HCT116 (cell line): ENCODE measurements at regions not wholly inside any gene's neighbourhood (a gene's known extent, or its start where the extent isn't known, plus 50 kb on each side); places are given as distances from the start of the nearest gene placed in this dataset.
"Not testable (repeated sequence)": the region's sequence is repeated elsewhere in the genome, so short reads cannot be mapped to it uniquely, and the experiment has no call there.

Source experiments
- ATAC-seq: fragments of 200-7000 bp; cut with Tn5 transposase; 2 replicates; pipeline ENCODE4 v1.9.1; 2020; ENCODE audit warnings: mild to moderate bottlenecking, moderate library complexity
- BruUV-seq: library from RNA; stranded (reverse); fragments of 400-500 nt; replicated peaks from 2 replicates; lab custom pipeline; 2021; lab: Mats Ljungman, UMichigan
- CTCF ChIA-PET: fragments of 300-600 bp; sonication (Branson Sonifier 250); formaldehyde crosslinking; loops from one replicate; lab custom pipeline; 2021; ENCODE audit warnings: antibody characterized with exemption; lab: Charles Lee
- POLR2A ChIA-PET: fragments of 300-600, 350-600 bp; sonication (Branson Sonifier 250); formaldehyde crosslinking; loops from one replicate; lab custom pipeline; 2021; ENCODE audit warnings: antibody characterized with exemption; lab: Charles Lee
- RAD21 ChIA-PET, 2 experiments: fragments of 300-600 bp; sonication (Branson Sonifier 250); formaldehyde crosslinking; loops; one replicate each; lab custom pipeline; 2023; ENCODE audit warnings: low total read pairs in 2 of 2; ENCODE audit not compliant: uncharacterized antibody in 2 of 2, unreplicated experiment in 2 of 2, low non-redundant PET in 1 of 2; lab: Charles Lee
- DNase-seq: peaks from one replicate; pipeline ENCODE4 v3.0.0-alpha.2; 2010; ENCODE audit warnings: low read depth, low spot score
- H2AFZ ChIP-seq: fragments of 200-600 bp; shearing (Covaris generic), sonication (generic); 2 replicates; pipeline ENCODE4 v1.6.1; 2017; ENCODE audit warnings: low read depth, mixed run types, mixed read lengths, antibody characterized with exemption, low read length; ENCODE audit not compliant: poor library complexity, severe bottlenecking
- H3K27ac ChIP-seq: 2 replicates; pipeline ENCODE4 v1.5.1; 2012; ENCODE audit warnings: low read depth, low read length
- H3K27me3 ChIP-seq: fragments of 200-600 bp; sonication (generic); 2 replicates; pipeline ENCODE4 v1.6.1; 2016; ENCODE audit warnings: mixed run types, low read length, mixed read lengths; ENCODE audit not compliant: insufficient read depth
- H3K36me3 ChIP-seq, 2 experiments: fragments of 200-500 bp in 1 of 2; fragments of 200-600 bp in 1 of 2; sonication (Bioruptor generic) in 1 of 2; sonication (generic) in 1 of 2; 2 replicates each; pipeline versions ENCODE4 v1.5.1 to v1.6.1; 2014 to 2016; ENCODE audit warnings: low read length in 2 of 2, inconsistent platforms in 1 of 2, mixed read lengths in 1 of 2, mixed run types in 1 of 2; ENCODE audit not compliant: insufficient read depth in 2 of 2, control insufficient read depth in 1 of 2
- H3K4me1 ChIP-seq, 2 experiments: fragments of 200-600 bp in 1 of 2; sonication (generic) in 1 of 2; 2 replicates each; pipeline versions ENCODE4 v1.5.1 to v1.6.1; 2012 to 2017; ENCODE audit warnings: low read length in 2 of 2, inconsistent platforms in 1 of 2, mild to moderate bottlenecking in 1 of 2, mixed read lengths in 1 of 2, mixed run types in 1 of 2, moderate library complexity in 1 of 2; ENCODE audit not compliant: insufficient read depth in 2 of 2, control insufficient read depth in 1 of 2
- H3K4me2 ChIP-seq: fragments of 200-600 bp; sonication (generic); 2 replicates; pipeline ENCODE4 v1.6.1; 2017; ENCODE audit warnings: mixed run types, low read length, mixed read lengths
- H3K4me3 ChIP-seq, 2 experiments: fragments of 200-600 bp in 1 of 2; sonication (generic) in 1 of 2; replicated peaks in 1 of 2; 2 replicates each; pipeline ENCODE4 v1.5.1; 2011 to 2016; ENCODE audit warnings: low read length in 2 of 2, control low read depth in 1 of 2, low read depth in 1 of 2, mild to moderate bottlenecking in 1 of 2, mixed read lengths in 1 of 2, mixed run types in 1 of 2
- H3K79me2 ChIP-seq: fragments of 200-600 bp; sonication (generic); 2 replicates; pipeline ENCODE4 v1.6.1; 2017; ENCODE audit warnings: mild to moderate bottlenecking, mixed run types, low read length, moderate library complexity, mixed read lengths; ENCODE audit not compliant: insufficient read depth
- H3K9ac ChIP-seq: fragments of 200-600 bp; sonication (generic); 2 replicates; pipeline ENCODE4 v1.6.1; 2016; ENCODE audit warnings: low read length, mixed read lengths
- H3K9me2 ChIP-seq: fragments of 200-600 bp; sonication (generic), shearing (Covaris generic); 2 replicates; pipeline ENCODE4 v1.6.1; 2017; ENCODE audit warnings: mixed run types, mild to moderate bottlenecking, moderate library complexity; ENCODE audit not compliant: insufficient read depth
- H3K9me3 ChIP-seq, 2 experiments: fragments of 200-500 bp in 1 of 2; fragments of 200-600 bp in 1 of 2; sonication (Bioruptor generic) in 1 of 2; sonication (generic) in 1 of 2; 2 replicates each; pipeline ENCODE4 v1.6.1; 2014 to 2017; ENCODE audit warnings: low read length in 2 of 2, mixed read lengths in 2 of 2, inconsistent platforms in 1 of 2, low read depth in 1 of 2, mild to moderate bottlenecking in 1 of 2, mixed run types in 1 of 2, moderate library complexity in 1 of 2; ENCODE audit not compliant: control insufficient read depth in 1 of 2, insufficient read depth in 1 of 2
- H4K20me1 ChIP-seq: fragments of 200-600 bp; sonication (generic), shearing (Covaris generic); 2 replicates; pipeline ENCODE4 v1.6.1; 2017; ENCODE audit warnings: mixed run types, mild to moderate bottlenecking, moderate library complexity; ENCODE audit not compliant: insufficient read depth
- EGR1 ChIP-seq: IDR thresholded peaks from 2 replicates; pipeline ENCODE4 v1.6.1; 2012; ENCODE audit warnings: low read depth
- EZH2 ChIP-seq: fragments of 200-600 bp; sonication (generic); IDR thresholded peaks from 2 replicates; pipeline ENCODE4 v1.6.1; 2017; ENCODE audit warnings: antibody characterized with exemption, mixed run types
- EZH2phosphoT487 ChIP-seq: fragments of 200-600 bp; IDR thresholded peaks from 2 replicates; pipeline ENCODE4 v1.6.1; 2018; ENCODE audit warnings: antibody characterized with exemption, borderline replicate concordance
- JUND ChIP-seq: IDR thresholded peaks from 2 replicates; pipeline ENCODE4 v1.6.1; 2012
- POLR2AphosphoS5 ChIP-seq: IDR thresholded peaks from 2 replicates; pipeline ENCODE4 v1.6.1; 2011; ENCODE audit warnings: mild to moderate bottlenecking, low read depth, low read length, moderate library complexity
- RAD21 ChIP-seq: IDR thresholded peaks from 2 replicates; pipeline ENCODE4 v1.6.1; 2012; ENCODE audit warnings: low read depth, mild to moderate bottlenecking
- SIN3A ChIP-seq: IDR thresholded peaks from 2 replicates; pipeline ENCODE4 v1.6.1; 2012; ENCODE audit warnings: low read depth
- SP1 ChIP-seq: IDR thresholded peaks from 2 replicates; pipeline ENCODE4 v1.6.1; 2012; ENCODE audit warnings: low read depth
- SRF ChIP-seq: IDR thresholded peaks from 2 replicates; pipeline ENCODE4 v1.6.1; 2012; ENCODE audit warnings: low read depth
- YY1 ChIP-seq: IDR thresholded peaks from 2 replicates; pipeline ENCODE4 v1.6.1; 2011; ENCODE audit warnings: low read length, low read depth, moderate library complexity, mild to moderate bottlenecking; ENCODE audit not compliant: insufficient replicate concordance; ENCODE audit errors: extremely low read depth
- ZFX ChIP-seq: fragments of 450-650 bp; IDR thresholded peaks from 2 replicates; pipeline ENCODE4 v1.6.1; 2017
- ZNF274 ChIP-seq: fragments of 200-500 bp; sonication (Bioruptor generic); IDR thresholded peaks from 2 replicates; pipeline ENCODE4 v1.6.1; 2014; ENCODE audit warnings: mild to moderate bottlenecking, low read depth, low read length, inconsistent platforms
- intact Hi-C: fragments of 100-400 bp; cut with micrococcal nuclease; formaldehyde crosslinking; loops from 2 replicates; pipeline ENCODE4 v1.10.0; 2022
- TF ChIP-seq, protein P1 (sequence below), 3 experiments: fragments of 200-600 bp in 1 of 3; sonication (generic) in 1 of 3; IDR thresholded peaks in 2 of 3; conservative IDR thresholded peaks in 1 of 3; 2 replicates each; pipeline ENCODE4 v1.5.1; 2012 to 2017; ENCODE audit warnings: low read depth in 2 of 3, low read length in 2 of 3, antibody characterized with exemption in 1 of 3, borderline replicate concordance in 1 of 3, control low read depth in 1 of 3, mild to moderate bottlenecking in 1 of 3, mixed read lengths in 1 of 3, mixed run types in 1 of 3, moderate library complexity in 1 of 3; ENCODE audit not compliant: insufficient read depth in 1 of 3
- TF ChIP-seq, protein P2 (sequence below): IDR thresholded peaks from 2 replicates; pipeline ENCODE4 v1.6.1; 2012

DNA sequence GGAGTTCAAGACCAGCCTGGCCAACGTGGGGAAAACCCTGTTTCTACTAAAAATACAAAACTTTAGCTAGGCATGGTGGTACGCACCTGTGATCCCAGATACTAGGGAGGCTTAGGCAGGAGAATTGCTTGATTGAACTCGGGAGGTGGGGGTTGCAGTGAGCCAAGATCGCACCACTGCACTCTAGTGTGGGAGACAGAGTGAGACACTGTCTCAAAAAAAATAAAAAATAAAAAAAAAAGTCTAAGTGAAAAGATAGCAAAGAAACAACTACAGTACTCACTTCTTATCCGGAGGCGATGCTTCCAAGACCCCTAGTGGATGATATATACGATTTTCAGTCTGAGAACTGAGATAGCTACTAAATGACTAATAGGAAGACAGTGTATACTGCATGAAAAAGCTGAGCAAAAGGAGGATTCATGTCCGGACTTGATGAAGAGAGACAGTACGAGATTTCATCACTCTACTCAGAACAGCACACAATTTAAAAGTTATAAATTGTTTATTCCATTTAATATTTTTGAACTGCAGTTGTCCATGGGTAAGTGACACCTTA, 138.7 kb upstream of the GOLGA6L6 start:
- H3K4me1 ChIP-seq, DNase-seq, H3K27ac ChIP-seq, H3K4me3 ChIP-seq, CTCF ChIA-PET, ATAC-seq, H3K9ac ChIP-seq, BruUV-seq, H2AFZ ChIP-seq, H3K36me3 ChIP-seq, POLR2A ChIA-PET, H4K20me1 ChIP-seq, RAD21 ChIA-PET, H3K4me2 ChIP-seq, intact Hi-C loops, H3K9me2 ChIP-seq, H3K79me2 ChIP-seq, H3K9me3 ChIP-seq, H3K27me3 ChIP-seq: not testable (repeated sequence)

DNA sequence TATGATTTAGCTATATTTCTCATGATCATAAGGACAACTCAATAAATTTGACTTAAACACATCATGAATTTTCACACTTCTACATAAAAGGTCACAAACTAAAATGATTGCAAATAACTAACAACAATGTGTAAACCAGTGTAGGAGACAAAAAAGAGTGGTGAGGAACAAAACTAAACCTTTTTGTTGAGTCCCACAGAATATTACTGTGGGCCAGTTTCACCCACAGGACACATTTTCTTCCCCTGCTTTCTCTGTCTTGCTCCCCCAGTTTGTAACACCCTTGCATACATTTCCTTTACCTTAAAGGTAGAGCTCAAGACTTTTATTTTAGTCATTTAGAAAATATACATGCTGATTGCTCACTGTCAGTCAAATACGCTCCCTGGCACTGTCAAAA, 130.9 kb upstream of the GOLGA6L6 start:
- H3K4me1 ChIP-seq: no peaks in the 10 kb centered on the region
- intact Hi-C loops: no loop called here
- ChIA-PET RAD21 (no interaction called here), CTCF (no interaction called here), POLR2A (no interaction called here)
- H4K20me1 ChIP-seq: no peaks in the 10 kb centered on the region
- H3K27ac ChIP-seq: no peak overlapping the region
- H3K79me2 ChIP-seq: no peaks in the 10 kb centered on the region
- peaks cover 0 to 10% of the 10 kb centered on the region in 2 experiments; a peak in 2 of 4 replicates for H3K9me3 ChIP-seq
- no peaks in the 10 kb centered on the region for H3K27me3 ChIP-seq
- no peaks in the 10 kb centered on the region for H3K9me2 ChIP-seq
- ATAC-seq (no peak), DNase-seq (no peak)
- no peak overlapping the region for H3K4me2 ChIP-seq
- no peak overlapping the region for H3K9ac ChIP-seq
- no TSS peak for BruUV-seq
- TF ChIP-seq, protein P1, sequence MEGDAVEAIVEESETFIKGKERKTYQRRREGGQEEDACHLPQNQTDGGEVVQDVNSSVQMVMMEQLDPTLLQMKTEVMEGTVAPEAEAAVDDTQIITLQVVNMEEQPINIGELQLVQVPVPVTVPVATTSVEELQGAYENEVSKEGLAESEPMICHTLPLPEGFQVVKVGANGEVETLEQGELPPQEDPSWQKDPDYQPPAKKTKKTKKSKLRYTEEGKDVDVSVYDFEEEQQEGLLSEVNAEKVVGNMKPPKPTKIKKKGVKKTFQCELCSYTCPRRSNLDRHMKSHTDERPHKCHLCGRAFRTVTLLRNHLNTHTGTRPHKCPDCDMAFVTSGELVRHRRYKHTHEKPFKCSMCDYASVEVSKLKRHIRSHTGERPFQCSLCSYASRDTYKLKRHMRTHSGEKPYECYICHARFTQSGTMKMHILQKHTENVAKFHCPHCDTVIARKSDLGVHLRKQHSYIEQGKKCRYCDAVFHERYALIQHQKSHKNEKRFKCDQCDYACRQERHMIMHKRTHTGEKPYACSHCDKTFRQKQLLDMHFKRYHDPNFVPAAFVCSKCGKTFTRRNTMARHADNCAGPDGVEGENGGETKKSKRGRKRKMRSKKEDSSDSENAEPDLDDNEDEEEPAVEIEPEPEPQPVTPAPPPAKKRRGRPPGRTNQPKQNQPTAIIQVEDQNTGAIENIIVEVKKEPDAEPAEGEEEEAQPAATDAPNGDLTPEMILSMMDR (IDR thresholded peaks at IDR 0.05 in 2 of 3, conservative IDR thresholded peaks at IDR 0.05 in 1 of 3; ENCODE audit: borderline replicate concordance in 1 of 3, insufficient read depth in 1 of 3, low read depth in 2 of 3, low read length in 2 of 3): no peak
- TF ChIP-seq EGR1 (no peak), EZH2phosphoT487 (no peak), SRF (no peak), RAD21 (no peak), YY1 (no peak), SP1 (no peak), EZH2 (no peak), POLR2AphosphoS5 (no peak), ZNF274 (no peak), ZFX (no peak), JUND (no peak), SIN3A (no peak)
- TF ChIP-seq, protein P2, sequence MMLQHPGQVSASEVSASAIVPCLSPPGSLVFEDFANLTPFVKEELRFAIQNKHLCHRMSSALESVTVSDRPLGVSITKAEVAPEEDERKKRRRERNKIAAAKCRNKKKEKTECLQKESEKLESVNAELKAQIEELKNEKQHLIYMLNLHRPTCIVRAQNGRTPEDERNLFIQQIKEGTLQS: no peak
- no peak overlapping the region for H3K4me3 ChIP-seq
- no peak overlapping the region for H2AFZ ChIP-seq
- no peaks in the 10 kb centered on the region for H3K36me3 ChIP-seq
